Left lobe of liver (tissue), 2 donors: ENCODE measurements at regions not wholly inside any gene's neighbourhood (a gene's known extent, or its start where the extent isn't known, plus 50 kb on each side); places are given as distances from the start of the nearest gene placed in this dataset.
"Not testable (repeated sequence)": the region's sequence is repeated elsewhere in the genome, so short reads cannot be mapped to it uniquely, and the experiment has no call there.

Experiments
- ATAC-seq: fragments of 200-7000 bp; cut with Tn5 transposase; one replicate; pipeline ENCODE4 v1.9.1; 2020; ENCODE audit warnings: mild to moderate bottlenecking, moderate library complexity
- DNase-seq: peaks from one replicate; pipeline ENCODE4 v3.0.0-alpha.2; 2020; ENCODE audit warnings: low spot score
- donor health status: DM: no; HTN: no; CAD: no; lungs with moderate emphysema.
- donor health status: DM: no; HTN: yes; CAD: no.

DNA sequence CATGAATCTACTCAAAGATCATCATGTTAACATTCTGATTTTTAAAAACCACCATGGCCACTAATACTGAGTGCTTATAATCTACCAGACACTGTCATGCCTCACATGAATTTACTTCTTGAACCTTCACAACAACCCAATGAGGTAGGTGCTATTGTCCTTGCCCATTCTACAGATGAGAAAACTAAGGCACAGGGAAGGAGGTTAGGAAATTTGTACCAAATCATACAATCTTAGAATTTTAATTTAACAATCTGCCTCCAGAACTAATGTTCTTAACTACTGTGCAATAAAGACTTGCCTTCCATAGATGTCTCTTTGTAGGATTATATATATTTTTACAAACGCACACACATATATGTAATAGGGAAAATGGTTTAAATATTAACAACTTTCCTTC is 269.5 kb downstream of the ALDH8A1 start:
- ATAC-seq (no peak), DNase-seq (no peak)

DNA sequence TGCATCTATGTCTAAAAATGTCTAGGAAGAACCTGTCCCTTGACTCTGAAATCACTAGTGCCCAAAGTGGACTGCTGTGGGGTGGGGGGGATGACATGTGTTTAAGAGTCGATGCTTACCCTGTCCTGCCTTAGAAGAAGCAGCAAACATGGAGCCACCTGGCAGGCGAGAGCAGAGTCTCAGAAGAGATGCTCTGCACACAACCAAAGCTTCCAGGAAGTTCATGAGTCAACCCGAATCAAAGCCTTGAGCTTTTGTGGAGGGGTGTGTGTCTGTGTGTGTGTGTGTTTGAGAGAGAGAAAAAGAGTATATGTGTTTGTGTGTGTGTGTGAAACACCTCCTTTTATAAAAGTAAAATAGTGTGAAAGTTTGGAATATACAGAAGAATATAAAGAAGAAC is 269.9 kb downstream of the ALDH8A1 start:
- no peak for DNase-seq

DNA sequence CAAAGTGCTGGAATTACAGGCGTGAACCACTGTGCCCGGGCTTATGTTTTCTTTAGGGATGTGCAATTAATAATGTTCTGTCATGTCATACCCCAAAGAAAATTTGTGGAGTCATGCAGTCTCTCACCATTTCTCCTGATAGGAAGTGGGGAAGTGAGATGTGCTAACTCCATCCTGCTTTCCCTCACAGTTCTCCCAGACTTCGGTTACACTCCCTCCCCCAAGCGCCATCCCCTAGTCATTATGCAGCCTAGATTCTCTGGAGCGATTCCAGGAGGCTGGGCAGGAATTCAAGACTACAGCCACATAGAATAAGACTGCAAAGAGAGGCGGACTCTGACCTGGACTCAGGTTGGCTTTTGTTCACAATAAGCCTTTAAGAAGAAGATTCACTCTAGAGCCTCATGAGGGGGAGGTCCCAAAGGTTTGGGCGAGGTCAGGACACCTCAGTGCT is 271.4 kb downstream of the ALDH8A1 start:
- ATAC-seq (peak; percentile 53), DNase-seq (peak; percentile 58)

More for the DNA sequence above, 269.9 kb downstream of the ALDH8A1 start:
- ATAC-seq: no peak

DNA sequence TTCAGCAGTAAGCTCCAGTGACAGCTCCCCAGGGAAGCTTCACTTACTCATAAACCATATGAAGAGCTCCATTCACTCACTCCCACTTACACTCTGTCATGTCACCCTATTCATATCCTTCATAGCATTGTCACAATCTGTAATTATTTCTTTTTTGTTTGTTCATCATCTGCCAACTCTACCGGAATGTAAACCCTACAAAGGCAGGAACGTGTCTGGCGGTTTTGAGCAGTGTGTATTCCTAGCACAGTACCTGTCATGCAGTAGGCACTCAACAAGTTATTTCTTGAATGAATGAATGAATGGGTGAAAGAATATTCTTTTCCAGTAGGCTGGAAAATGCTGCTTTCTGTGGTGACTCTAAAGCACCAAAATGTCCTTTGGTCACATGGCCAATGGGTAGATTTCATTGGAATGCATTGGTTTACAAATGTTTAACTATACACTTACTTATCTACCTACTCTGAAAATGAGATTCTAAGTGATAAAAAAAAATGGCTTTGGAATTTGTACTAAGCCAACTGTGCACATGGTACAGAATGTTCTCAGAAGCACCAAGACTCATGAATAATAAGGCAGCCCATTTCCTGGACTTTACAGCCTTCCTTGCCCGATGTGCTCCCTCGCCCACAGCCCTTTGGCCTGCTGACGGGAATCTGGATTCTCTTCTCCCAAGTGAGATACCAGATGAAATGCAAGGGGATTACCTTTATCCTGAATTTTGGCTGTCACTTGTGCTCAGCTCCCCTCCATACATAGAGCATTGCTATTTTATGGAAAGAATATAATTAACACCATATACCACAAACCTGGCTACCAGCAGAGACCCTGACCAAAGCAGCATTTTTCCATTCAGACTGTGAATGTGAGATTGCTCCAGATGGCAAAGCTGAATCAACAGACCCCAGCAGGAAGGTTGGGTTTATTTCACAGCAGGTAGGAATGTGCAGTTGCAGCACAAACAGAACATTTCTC is 273.3 kb downstream of the ALDH8A1 start:
- no peak for ATAC-seq
- no peak for DNase-seq

DNA sequence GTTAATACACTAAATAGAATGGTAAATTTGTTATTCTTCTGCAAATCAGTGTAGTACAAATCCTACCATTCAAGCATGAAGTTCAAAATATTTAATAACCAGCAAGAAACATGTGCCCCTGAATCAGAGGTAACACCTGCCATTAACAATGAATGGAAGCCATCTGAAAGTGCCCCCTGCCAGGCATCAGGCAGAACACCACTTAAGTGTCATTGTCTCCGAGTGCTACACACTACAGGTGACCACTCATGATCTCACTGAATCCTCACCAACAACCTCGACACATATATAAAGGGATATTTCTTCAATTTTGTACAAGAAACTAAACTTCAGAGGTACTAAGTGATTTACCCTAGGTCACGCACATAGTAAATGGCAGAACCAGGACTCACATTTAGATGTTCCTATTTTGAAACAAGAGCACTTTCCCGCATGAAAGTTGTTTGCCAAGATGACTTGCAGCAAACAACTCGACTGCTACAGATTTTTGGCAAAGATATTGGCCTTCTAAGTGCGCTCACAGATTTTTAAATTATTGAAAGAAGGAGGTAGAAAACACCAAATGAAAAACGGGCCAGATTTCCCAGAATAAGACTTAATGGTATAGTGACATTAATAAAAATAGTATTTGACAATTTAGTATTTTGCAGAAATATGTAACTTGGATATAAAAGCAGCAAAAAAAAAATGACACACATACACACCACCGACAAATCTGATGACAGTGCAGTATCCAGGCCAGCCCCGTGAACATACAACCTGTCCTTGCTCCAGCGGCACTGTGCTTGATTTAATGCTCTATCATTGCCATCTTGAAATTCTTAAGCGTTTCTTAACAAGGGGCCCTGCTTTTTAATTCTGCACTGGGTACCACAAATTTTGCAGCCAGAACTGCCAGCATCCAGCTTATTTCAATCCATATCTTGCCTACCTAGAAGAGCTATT is 274.5 kb downstream of the ALDH8A1 start:
- ATAC-seq (no peak), DNase-seq (no peak)

DNA sequence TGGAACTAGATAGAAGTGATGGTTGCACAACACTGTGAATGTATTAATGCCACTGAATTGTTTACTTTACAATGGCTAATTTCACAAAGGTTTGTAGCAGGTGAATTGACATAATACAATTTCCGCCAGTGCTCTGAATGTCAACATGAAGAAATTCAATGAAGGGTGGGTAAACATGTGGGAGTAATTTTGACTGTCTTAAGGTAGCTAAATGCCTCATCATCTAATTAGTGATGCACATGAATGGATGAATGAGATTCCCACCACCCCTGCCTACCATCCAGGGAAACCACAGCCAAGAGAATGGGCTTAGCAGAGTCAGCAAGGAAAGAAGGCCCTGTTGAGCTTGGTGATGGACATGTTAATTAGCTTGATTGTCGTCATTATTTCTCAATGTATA is 275.3 kb downstream of the ALDH8A1 start:
- no peak for ATAC-seq
- no peak for DNase-seq

DNA sequence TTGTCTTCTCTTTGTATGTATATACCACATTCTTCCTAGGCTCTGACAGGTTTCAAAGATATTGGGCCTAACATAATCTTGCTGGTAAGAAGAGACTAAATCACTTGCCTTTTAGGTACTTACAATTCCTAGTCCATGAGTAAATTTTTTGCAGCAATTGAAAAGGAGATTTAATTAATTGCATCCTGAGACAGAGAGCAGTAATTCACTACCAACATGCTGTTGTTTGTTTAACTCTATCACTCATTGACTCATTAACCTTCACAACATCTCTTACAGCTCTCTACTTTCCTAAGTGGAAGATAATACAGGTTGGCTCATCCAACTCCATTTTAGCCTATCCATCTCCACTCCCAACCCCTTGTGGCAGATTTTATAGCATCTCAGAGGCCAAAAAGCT is 280.4 kb downstream of the ALDH8A1 start:
- no peak for ATAC-seq
- no peak for DNase-seq

DNA sequence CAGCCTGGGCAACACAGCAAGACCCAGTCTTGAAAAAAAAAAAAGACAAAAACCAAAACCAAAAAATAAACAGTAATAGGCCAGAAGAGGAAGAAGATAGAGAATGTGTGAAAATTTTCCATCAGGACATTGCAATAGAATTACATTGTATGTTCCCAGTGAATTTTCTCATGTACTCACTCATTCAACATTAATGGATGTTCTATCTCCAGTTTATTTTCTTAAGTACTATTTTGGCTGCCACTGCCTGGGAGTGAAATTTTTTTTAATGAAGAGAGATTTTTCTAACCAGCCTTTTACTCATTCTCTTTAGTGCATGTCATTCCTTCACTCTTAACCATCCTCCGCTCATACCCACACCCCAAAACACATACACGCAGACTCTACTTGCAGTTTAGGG is 282.8 kb downstream of the ALDH8A1 start:
- ATAC-seq (no peak), DNase-seq (no peak)

DNA sequence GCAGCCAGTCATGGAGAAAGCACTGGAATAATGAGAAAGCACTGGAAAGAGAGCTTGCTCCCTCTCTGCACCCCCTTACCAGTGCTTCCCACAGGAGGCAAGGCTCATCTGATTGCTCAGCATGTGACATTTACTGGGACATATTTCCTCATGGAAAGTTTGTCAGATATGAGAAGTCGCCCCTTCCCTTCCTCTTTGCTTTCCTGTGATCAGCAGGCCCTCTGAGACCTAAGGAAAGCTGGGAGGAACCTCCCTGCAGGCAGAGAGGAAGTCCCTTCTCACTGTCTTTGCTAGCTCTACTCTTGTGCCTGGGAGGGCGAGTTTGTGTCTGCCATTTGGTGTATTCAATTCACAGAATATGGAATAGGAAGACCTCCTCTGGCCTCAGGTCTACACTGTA is 283.8 kb downstream of the ALDH8A1 start:
- ATAC-seq: peak; percentile 38

DNA sequence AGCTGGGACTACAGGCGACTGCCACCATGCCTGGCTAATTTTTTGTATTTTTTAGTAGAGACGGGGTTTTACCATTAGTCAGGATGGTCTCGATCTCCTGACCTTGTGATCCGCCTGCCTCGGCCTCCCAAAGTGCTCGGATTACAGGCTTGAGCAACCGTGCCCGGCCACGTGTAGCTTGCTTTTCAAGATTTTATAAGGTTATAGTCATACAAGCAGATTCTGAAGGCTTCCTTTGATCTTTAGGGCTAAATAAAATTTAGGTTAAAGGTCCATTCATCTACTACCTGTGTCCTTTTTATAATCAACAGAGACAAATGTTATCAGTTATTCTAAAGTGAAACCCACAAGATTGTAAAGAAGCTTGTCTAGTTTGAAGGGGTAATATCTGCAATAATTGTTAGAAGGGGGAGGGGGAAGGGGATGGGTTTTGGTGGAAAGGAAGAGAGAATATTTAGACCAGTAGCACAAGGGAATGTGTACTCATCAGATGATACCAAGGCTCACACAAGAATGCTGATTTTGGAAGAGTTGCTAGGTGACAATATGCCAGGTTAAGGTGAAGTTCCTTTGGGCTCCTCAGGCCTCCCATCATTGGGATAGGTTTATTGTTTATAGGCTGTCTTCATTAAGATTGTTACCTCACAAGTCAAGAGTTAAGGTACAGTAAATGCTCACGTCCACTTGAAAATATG is 284.7 kb downstream of the ALDH8A1 start:
- ATAC-seq (no peak), DNase-seq (no peak)

More for the DNA sequence above, 283.8 kb downstream of the ALDH8A1 start:
- DNase-seq: no peak

DNA sequence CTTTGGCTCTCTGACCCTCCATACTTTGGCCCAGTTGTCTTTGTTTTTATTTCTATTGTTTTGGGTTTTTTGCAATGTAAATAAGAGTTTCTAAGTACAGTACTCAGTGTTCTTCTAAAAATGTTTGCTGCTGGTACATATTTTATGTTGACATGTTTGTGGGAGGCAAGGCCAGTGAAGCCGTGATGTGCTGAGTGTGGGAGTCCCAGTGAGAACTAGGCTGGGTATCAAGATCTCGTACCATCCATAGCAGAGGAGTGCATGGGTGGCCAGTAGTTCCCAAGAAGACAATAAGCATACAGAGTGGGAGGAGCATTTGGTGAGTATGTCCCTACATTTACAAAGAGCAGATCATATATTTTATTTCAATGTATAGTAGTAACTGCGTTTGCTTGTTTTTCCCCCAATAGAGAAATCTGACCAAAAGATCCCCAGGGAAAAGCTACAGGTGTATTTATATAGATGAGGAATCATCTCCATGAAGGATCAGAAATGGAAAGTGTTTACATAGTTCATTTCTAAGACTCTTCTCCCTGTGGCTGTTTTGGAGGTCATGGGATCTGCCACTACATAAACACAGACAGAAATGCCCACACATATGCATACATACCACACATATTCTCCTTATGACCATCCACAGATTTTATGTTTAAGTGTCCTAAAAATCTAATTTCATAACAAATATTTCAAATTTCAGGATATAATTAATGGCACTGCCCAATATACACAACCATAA is 285.9 kb downstream of the ALDH8A1 start:
- no peak for DNase-seq
- ATAC-seq: no peak

DNA sequence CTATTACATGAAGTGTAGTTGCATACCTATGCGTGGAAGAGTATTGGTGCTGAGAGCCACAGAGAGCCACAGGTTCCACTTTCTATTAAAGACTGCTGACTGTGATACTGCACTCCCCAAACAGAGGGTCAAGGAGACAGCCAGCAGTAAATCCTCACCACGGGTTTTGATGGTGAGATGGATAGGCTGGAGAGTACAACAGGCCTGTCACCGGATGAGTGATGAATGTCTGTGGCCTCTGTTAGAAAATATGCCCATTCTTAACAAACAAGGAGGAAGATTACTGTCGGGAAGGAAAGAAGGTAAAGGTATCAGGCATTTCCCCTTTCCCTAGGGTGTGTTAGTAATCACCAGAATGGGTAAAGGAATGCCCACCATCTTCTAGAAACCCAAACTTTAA is 286.5 kb downstream of the ALDH8A1 start:
- no peak for DNase-seq
- ATAC-seq: no peak

DNA sequence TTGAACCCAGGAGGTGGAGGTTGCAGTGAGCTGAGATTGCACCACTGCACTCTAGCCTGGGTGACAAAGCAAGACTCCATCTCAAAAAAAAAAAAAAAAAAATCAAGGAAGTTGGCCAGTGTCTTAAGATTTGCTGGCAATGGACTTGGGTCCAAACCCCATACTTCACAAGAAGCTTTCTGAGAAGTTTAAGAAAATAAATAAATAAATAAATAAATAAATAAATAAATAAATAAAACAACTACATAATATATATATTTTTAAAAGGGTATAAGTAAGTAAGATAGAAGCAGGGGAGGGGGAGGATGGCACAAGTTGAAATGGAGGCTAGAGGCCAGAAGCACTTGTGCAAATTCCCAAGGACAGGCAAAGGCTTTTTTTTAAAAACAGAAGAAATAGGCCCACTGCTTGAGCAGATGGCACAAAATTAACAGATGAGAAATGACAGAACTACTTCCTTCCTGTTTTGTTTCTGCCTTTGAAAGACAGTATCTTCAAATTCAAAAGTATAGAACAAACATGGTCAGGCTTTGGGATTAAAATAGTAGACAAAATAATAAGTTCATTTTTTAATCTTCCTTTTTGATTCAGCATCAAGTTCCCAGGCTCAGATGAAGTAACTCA is 287.7 kb downstream of the ALDH8A1 start:
- no peak for DNase-seq
- no peak for ATAC-seq

DNA sequence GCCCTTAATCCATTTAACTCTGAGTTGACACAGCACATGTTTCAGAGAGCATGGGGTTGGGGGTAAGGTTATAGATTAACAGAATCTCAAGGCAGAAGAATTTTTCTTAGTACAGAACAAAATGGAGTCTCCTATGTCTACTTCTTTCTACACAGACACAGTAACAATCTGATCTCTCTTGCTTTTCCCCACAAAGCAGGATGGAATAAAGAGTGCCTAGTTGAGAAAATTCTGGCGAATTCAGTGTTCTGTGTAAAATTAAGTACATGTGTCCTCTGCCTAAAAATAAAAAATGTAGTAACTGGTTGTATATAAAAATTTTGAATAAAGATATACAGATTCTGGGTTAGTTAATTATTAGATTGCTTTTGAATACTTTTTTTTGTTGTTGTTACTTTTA is 290.0 kb downstream of the ALDH8A1 start:
- not testable (repeated sequence) for DNase-seq, ATAC-seq

DNA sequence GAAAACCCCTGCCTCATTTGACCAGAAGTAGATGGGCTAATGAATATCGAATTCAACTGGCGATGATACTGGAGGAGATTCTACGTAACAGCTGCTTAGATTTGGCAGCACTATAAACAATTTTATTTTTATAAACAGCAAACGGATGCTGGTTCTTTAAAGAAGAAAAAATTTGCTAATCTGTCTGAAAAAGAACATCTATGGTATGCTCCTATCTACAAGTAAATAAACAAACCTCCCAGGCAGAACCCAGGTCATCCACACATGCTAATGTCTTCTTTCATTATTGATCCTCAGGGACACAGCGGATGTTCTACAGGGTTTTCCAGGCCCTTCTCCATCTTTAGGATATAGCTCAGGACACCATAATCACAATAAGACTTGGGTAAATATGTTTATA is 291.3 kb downstream of the ALDH8A1 start:
- DNase-seq (no peak), ATAC-seq (no peak)

DNA sequence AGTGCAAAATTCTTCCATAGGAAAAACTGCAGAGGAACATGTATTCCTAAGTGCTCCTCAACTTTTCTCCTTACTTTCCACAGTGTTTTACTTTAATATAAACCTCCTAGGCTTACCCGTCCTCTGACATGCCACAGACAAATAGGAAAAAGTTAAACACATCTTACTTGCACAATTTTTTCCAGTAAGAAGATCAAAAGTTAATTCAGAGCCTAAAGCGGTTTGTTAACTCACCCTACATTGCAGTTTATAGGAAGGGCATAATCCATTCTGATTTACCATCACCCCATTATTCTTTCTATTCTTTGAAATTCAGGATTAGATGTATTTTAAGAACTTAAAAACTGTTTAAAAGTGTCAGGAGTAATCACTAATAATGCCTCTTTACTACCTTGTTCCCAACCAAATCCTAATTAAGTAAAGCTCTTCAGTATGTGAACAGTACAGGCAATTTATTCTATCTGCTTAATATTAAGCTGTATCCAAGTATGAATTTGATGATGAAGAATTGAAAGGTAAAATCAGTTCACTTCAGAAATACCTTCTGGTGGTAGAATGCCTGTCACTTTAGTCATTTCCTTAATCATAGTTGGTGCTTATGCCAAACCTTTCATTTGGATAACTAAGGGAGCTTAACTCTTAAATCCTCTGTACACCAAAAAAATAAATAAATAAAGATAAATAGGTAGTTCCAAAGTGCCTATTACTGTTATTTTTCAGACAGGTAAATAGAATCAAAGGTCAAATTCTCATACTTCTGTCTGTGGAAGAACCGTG is 292.0 kb downstream of the ALDH8A1 start:
- ATAC-seq (no peak), DNase-seq (no peak)

DNA sequence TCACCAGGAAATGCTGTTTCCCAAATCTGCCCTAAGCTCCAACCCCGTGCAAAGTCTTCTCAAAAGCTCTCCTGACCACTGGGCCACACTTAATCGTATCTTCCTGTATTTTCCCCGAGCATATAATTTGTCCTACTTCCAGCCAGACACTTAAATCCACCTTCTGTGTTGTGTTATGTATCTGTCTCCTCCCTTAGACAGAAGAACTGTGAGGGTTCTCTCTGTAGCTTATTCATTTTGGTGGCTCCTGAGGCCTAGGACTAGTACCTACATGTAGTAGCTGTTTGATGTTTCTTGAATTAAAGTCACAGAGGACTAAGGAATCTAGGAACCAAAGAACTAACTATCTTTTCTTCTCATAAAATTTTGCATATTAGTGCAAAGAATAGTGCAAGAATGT is 292.6 kb downstream of the ALDH8A1 start:
- ATAC-seq: no peak
- no peak for DNase-seq

DNA sequence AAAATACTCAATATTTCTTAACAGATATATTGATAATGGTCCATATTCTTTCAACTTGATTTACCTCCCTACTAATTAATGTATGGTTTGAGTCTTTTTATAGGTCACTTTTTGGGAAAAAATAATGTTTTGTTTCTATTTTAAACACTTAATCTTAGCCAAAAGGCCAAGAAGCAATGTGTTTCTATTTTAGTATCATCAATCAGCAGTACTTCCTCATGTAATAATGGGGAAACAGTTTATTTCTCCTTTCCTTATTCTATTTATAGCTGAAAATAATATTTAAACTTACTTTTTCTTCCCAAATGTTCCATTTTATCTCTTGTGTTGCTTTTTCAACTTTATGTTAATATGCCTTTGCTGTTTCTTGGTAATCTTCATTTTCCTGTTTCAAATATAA is 295.1 kb downstream of the ALDH8A1 start:
- no peak for DNase-seq
- ATAC-seq: no peak

DNA sequence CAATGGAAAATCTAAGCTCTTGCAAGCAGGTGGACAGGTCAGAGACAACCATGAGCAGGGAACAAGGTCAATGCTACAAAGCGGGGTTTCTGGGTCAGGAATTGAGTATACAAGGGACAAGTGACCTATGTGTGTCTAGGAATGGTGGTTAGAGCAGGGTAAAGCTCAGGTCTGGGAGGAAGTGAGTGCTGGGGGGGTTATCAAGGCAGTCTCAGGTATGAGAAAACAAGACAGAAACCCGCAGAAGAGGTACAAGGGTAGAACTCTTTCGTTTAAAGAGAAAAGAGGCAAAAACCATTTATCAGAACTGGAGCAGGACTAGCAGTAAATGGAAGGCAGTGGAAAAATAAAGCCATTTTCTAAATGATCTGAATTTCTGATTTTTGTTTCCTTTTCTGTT is 298.4 kb downstream of the ALDH8A1 start:
- DNase-seq (no peak), ATAC-seq (no peak)
